H9 (cell line): ENCODE measurements at regions not wholly inside any gene's neighbourhood (a gene's known extent, or its start where the extent isn't known, plus 50 kb on each side); places are given as distances from the start of the nearest gene placed in this dataset.

Source experiments
- DNase-seq: peaks from one replicate; pipeline ENCODE4 v3.0.0-alpha.2; 2017
- H2AFZ ChIP-seq: one replicate; pipeline ENCODE4 v1.6.1; 2013; ENCODE audit warnings: mild to moderate bottlenecking, low read length, control low read depth, moderate library complexity
- H2AK5ac ChIP-seq: 2 replicates; pipeline ENCODE4 v1.6.1; 2013; ENCODE audit warnings: low read length, control low read depth, mixed read lengths; ENCODE audit not compliant: insufficient read length
- H2BK120ac ChIP-seq: one replicate; pipeline ENCODE4 v1.6.1; 2013; ENCODE audit warnings: low read depth, mild to moderate bottlenecking, low read length, control low read depth, inconsistent platforms; ENCODE audit not compliant: poor library complexity, severe bottlenecking
- H2BK12ac ChIP-seq: 2 replicates; pipeline ENCODE4 v1.6.1; 2013; ENCODE audit warnings: low read length, control low read depth, mixed read lengths, low read depth; ENCODE audit not compliant: insufficient read length
- H2BK15ac ChIP-seq: 2 replicates; pipeline ENCODE4 v1.6.1; 2013; ENCODE audit warnings: low read depth, low read length, control low read depth
- H2BK20ac ChIP-seq: one replicate; pipeline ENCODE4 v1.6.1; 2013; ENCODE audit warnings: low read depth, mild to moderate bottlenecking, low read length, control low read depth, inconsistent platforms; ENCODE audit not compliant: poor library complexity, severe bottlenecking
- H2BK5ac ChIP-seq: 2 replicates; pipeline ENCODE4 v1.6.1; 2013; ENCODE audit warnings: low read length, control low read depth, mixed read lengths; ENCODE audit not compliant: insufficient read length
- H3K14ac ChIP-seq: 2 replicates; pipeline ENCODE4 v1.6.1; 2013; ENCODE audit warnings: low read length, control low read depth; ENCODE audit not compliant: insufficient read depth
- H3K18ac ChIP-seq: 2 replicates; pipeline ENCODE4 v1.6.1; 2013; ENCODE audit warnings: low read depth, mild to moderate bottlenecking, mixed read lengths, low read length, control low read depth; ENCODE audit not compliant: insufficient read length
- H3K23ac ChIP-seq: 2 replicates; pipeline ENCODE4 v1.6.1; 2013; ENCODE audit warnings: low read length, control low read depth, mixed read lengths, low read depth; ENCODE audit not compliant: insufficient read length
- H3K23me2 ChIP-seq: 2 replicates; pipeline ENCODE4 v1.6.1; 2013; ENCODE audit warnings: low read depth, mild to moderate bottlenecking, mixed read lengths, low read length, control low read depth; ENCODE audit not compliant: insufficient read length, poor library complexity, severe bottlenecking
- H3K27ac ChIP-seq: 2 replicates; pipeline ENCODE4 v1.5.1; 2013; ENCODE audit warnings: low read length, control low read depth, mixed read lengths, low read depth; ENCODE audit not compliant: insufficient read length
- H3K27me3 ChIP-seq: 2 replicates; pipeline ENCODE4 v1.6.1; 2013; ENCODE audit warnings: low read length, control low read depth, inconsistent platforms; ENCODE audit not compliant: insufficient read depth
- H3K4ac ChIP-seq: 2 replicates; pipeline ENCODE4 v1.6.1; 2013; ENCODE audit warnings: low read depth, mild to moderate bottlenecking, control low read depth, inconsistent platforms, low read length, moderate library complexity
- H3K4me1 ChIP-seq: 2 replicates; pipeline ENCODE4 v1.6.1; 2013; ENCODE audit warnings: low read length, control low read depth, inconsistent platforms; ENCODE audit not compliant: insufficient read depth
- H3K4me2 ChIP-seq: 2 replicates; pipeline ENCODE4 v1.6.1; 2013; ENCODE audit warnings: low read length, control low read depth, mixed read lengths; ENCODE audit not compliant: insufficient read length, insufficient read depth
- H3K56ac ChIP-seq: 2 replicates; pipeline ENCODE4 v1.6.1; 2013; ENCODE audit warnings: low read depth, mild to moderate bottlenecking, mixed read lengths, low read length, control low read depth; ENCODE audit not compliant: insufficient read length
- H3K79me1 ChIP-seq: 2 replicates; pipeline ENCODE4 v1.6.1; 2013; ENCODE audit warnings: low read depth, mild to moderate bottlenecking, moderate library complexity, low read length, control low read depth, inconsistent platforms; ENCODE audit not compliant: insufficient read depth, poor library complexity, severe bottlenecking
- H3K79me2 ChIP-seq: 2 replicates; pipeline ENCODE4 v1.6.1; 2013; ENCODE audit warnings: low read length, control low read depth, inconsistent platforms; ENCODE audit not compliant: insufficient read depth
- H3K9ac ChIP-seq: 2 replicates; pipeline ENCODE4 v1.6.1; 2013; ENCODE audit warnings: low read length, control low read depth, mixed read lengths; ENCODE audit not compliant: insufficient read length; ENCODE audit errors: extremely low read depth
- H3K9me3 ChIP-seq: one replicate; pipeline ENCODE4 v1.6.1; 2013; ENCODE audit warnings: low read depth, low read length, inconsistent platforms; ENCODE audit not compliant: control insufficient read depth
- H3T11ph ChIP-seq: one replicate; pipeline ENCODE4 v1.6.1; 2013; ENCODE audit warnings: mild to moderate bottlenecking, low read length, control low read depth, inconsistent platforms
- H4K20me1 ChIP-seq: one replicate; pipeline ENCODE4 v1.6.1; 2013; ENCODE audit not compliant: control insufficient read depth, insufficient read length, insufficient read depth
- H4K5ac ChIP-seq: 2 replicates; pipeline ENCODE4 v1.6.1; 2013; ENCODE audit warnings: low read depth, mild to moderate bottlenecking, mixed read lengths, low read length, control low read depth; ENCODE audit not compliant: insufficient read length
- H4K8ac ChIP-seq: replicated peaks from 2 replicates; pipeline ENCODE4 v1.6.1; 2013; ENCODE audit warnings: low read length, control low read depth, mixed read lengths, low read depth; ENCODE audit not compliant: insufficient read length
- H4K91ac ChIP-seq: 2 replicates; pipeline ENCODE4 v1.6.1; 2013; ENCODE audit warnings: low read depth, mild to moderate bottlenecking, moderate library complexity, mixed read lengths, low read length, control low read depth; ENCODE audit not compliant: insufficient read length
- H3K27ac Mint-ChIP-seq, 3 experiments: 2 replicates in 2 of 3; 3 replicates in 1 of 3; pipeline ENCODE4 v1.8.0; 2020 to 2021; ENCODE audit warnings: mixed read lengths in 3 of 3, mild to moderate bottlenecking in 1 of 3, moderate library complexity in 1 of 3
- H3K27me3 Mint-ChIP-seq: 2 replicates; pipeline ENCODE4 v1.8.0; 2021; ENCODE audit warnings: low read depth, mild to moderate bottlenecking, moderate library complexity, mixed read lengths
- H3K36me3 Mint-ChIP-seq, 3 experiments: 2 replicates in 2 of 3; 3 replicates in 1 of 3; pipeline ENCODE4 v1.8.0; 2020 to 2021; ENCODE audit warnings: low read depth in 3 of 3, mixed read lengths in 3 of 3; ENCODE audit not compliant: insufficient read depth in 1 of 3
- H3K4me1 Mint-ChIP-seq, 2 experiments: 2 replicates each; pipeline ENCODE4 v1.8.0; 2020; ENCODE audit warnings: mixed read lengths in 2 of 2
- H3K4me3 Mint-ChIP-seq, 2 experiments: 2 replicates in 1 of 2; 3 replicates in 1 of 2; pipeline ENCODE4 v1.8.0; 2020 to 2021; ENCODE audit warnings: mild to moderate bottlenecking in 2 of 2, mixed read lengths in 2 of 2, moderate library complexity in 1 of 2
- H3K9me3 Mint-ChIP-seq, 2 experiments: 2 replicates in 1 of 2; 3 replicates in 1 of 2; pipeline ENCODE4 v1.8.0; 2020; ENCODE audit warnings: mild to moderate bottlenecking in 2 of 2, mixed read lengths in 2 of 2, moderate library complexity in 1 of 2
- WGBS: extraction: QIAGEN DNeasy Blood & Tissue Kit; methylation state at CpG from one replicate; pipeline ENCODE4 v1.1.7; 2013; ENCODE audit warnings: missing lambda C conversion rate, low lambda C conversion rate, mixed read lengths; ENCODE audit not compliant: insufficient read length; ENCODE audit errors: extremely low coverage; 5-methylcytosine and 5-hydroxymethylcytosine counted together
- TF ChIP-seq, protein P1 (sequence below): fragments of 200-600 bp; sonication (generic); conservative IDR thresholded peaks from 3 replicates; pipeline ENCODE4 v1.8.0; 2021; ENCODE audit warnings: antibody characterized with exemption, mild to moderate bottlenecking

DNA sequence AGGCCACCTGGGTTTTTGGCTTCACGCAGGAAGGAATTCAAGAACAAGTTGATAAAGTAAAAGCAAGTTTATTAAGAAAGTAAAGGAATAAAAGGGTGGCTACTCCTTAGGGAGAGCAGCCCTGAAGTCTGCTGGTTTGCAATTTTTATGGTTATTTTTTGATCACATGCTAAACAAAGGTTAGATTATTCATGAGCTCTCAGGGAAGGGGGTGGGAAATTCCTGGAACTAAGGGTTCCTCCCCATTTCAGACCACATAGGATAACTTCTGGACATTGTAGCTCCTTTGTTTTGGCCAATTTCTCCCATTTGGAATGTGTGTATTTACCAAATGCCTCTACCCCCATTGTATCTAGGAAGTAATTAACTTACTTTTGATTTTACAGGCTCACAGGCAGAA is 63.9 kb upstream of the SYK start:
- Mint-ChIP-seq H3K4me3 (no peak overlapping the region), H3K27ac (no peak overlapping the region), H3K4me1 (peaks cover 4 to 5% of the 10 kb centered on the region in 2 experiments; a peak in 3 of 4 replicates), H3K36me3 (peaks cover 17 to 31% (median 18%) of the 10 kb centered on the region in 3 experiments), H3K27me3 (peaks cover 4% of the 10 kb centered on the region), H3K9me3 (peaks cover 40 to 42% of the 10 kb centered on the region in 2 experiments)
- Histone ChIP-seq H3K56ac (no peak overlapping the region), H3K9me3 (peaks cover 23% of the 10 kb centered on the region), H2BK20ac (no peak overlapping the region), H3K4ac (no peak overlapping the region), H2BK5ac (no peak overlapping the region), H3K79me1 (no peaks in the 10 kb centered on the region), H3K23ac (no peak overlapping the region), H3K9ac (no peak overlapping the region), H4K91ac (no peak overlapping the region), H3K27me3 (no peaks in the 10 kb centered on the region), H2AK5ac (no peak overlapping the region), H3K18ac (no peak overlapping the region), H3K4me1 (no peaks in the 10 kb centered on the region), H2BK12ac (no peak overlapping the region), H3T11ph (no peak overlapping the region), H4K8ac (no peak overlapping the region), H3K79me2 (no peaks in the 10 kb centered on the region), H2BK120ac (no peak overlapping the region), H3K23me2 (no peaks in the 10 kb centered on the region), H3K14ac (no peak overlapping the region), H3K27ac (no peak overlapping the region), H3K4me2 (no peak overlapping the region), H2BK15ac (no peak overlapping the region), H2AFZ (no peak overlapping the region), H4K20me1 (no peaks in the 10 kb centered on the region), H4K5ac (no peak overlapping the region)
- no CpG with 5 or more reads among the region's 1 CpG for WGBS
- no peak for DNase-seq
- TF ChIP-seq, protein P1, sequence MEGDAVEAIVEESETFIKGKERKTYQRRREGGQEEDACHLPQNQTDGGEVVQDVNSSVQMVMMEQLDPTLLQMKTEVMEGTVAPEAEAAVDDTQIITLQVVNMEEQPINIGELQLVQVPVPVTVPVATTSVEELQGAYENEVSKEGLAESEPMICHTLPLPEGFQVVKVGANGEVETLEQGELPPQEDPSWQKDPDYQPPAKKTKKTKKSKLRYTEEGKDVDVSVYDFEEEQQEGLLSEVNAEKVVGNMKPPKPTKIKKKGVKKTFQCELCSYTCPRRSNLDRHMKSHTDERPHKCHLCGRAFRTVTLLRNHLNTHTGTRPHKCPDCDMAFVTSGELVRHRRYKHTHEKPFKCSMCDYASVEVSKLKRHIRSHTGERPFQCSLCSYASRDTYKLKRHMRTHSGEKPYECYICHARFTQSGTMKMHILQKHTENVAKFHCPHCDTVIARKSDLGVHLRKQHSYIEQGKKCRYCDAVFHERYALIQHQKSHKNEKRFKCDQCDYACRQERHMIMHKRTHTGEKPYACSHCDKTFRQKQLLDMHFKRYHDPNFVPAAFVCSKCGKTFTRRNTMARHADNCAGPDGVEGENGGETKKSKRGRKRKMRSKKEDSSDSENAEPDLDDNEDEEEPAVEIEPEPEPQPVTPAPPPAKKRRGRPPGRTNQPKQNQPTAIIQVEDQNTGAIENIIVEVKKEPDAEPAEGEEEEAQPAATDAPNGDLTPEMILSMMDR, result no peak
